WTC11 (cell line): ENCODE measurements at regions not wholly inside any gene's neighbourhood (a gene's known extent, or its start where the extent isn't known, plus 50 kb on each side); places are given as distances from the start of the nearest gene placed in this dataset.

Experiments
- EMX1 ChIP-seq: fragments of 250-450 bp; sonication (Bioruptor Pico); IDR thresholded peaks from 2 replicates; pipeline ENCODE4 v1.8.0; 2021; ENCODE audit warnings: mild to moderate bottlenecking
- FOXP4 ChIP-seq: sonication (generic); formaldehyde crosslinking; IDR thresholded peaks from 2 replicates; pipeline ENCODE4 v1.8.0; 2022; ENCODE audit warnings: mild to moderate bottlenecking, missing genetic modification reagents
- GABPB1 ChIP-seq: sonication (generic); formaldehyde crosslinking; IDR thresholded peaks from 2 replicates; pipeline ENCODE4 v1.8.1; 2023; ENCODE audit warnings: mild to moderate bottlenecking, missing genetic modification reagents
- IRF1 ChIP-seq: sonication (generic); formaldehyde crosslinking; IDR thresholded peaks from 2 replicates; pipeline ENCODE4 v1.8.0; 2023; ENCODE audit warnings: missing genetic modification reagents
- JUN ChIP-seq: sonication (generic); formaldehyde crosslinking; IDR thresholded peaks from 2 replicates; pipeline ENCODE4 v1.8.0; 2023; ENCODE audit warnings: mild to moderate bottlenecking, missing genetic modification reagents
- PRRX2 ChIP-seq: fragments of 250-450 bp; sonication (Bioruptor Pico); IDR thresholded peaks from 2 replicates; pipeline ENCODE4 v1.8.0; 2021; ENCODE audit warnings: mild to moderate bottlenecking
- ZNF121 ChIP-seq: sonication (generic); formaldehyde crosslinking; IDR thresholded peaks from 2 replicates; pipeline ENCODE4 v1.8.0; 2023; ENCODE audit warnings: missing genetic modification reagents
- TF ChIP-seq, protein P1 (sequence below): fragments of 200-600 bp; IDR thresholded peaks from 2 replicates; pipeline ENCODE4 v1.8.0; 2022; ENCODE audit warnings: antibody characterized with exemption

- TF ChIP-seq, protein P1, sequence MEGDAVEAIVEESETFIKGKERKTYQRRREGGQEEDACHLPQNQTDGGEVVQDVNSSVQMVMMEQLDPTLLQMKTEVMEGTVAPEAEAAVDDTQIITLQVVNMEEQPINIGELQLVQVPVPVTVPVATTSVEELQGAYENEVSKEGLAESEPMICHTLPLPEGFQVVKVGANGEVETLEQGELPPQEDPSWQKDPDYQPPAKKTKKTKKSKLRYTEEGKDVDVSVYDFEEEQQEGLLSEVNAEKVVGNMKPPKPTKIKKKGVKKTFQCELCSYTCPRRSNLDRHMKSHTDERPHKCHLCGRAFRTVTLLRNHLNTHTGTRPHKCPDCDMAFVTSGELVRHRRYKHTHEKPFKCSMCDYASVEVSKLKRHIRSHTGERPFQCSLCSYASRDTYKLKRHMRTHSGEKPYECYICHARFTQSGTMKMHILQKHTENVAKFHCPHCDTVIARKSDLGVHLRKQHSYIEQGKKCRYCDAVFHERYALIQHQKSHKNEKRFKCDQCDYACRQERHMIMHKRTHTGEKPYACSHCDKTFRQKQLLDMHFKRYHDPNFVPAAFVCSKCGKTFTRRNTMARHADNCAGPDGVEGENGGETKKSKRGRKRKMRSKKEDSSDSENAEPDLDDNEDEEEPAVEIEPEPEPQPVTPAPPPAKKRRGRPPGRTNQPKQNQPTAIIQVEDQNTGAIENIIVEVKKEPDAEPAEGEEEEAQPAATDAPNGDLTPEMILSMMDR, result no peak
- no peak for TF ChIP-seq JUN (CRISPR knock-in tag)
- TF ChIP-seq PRRX2 (CRISPR knock-in tag), result no peak
- no peak for TF ChIP-seq ZNF121
- TF ChIP-seq FOXP4 (CRISPR knock-in tag), result no peak
- TF ChIP-seq EMX1 (CRISPR knock-in tag), result no peak
- TF ChIP-seq GABPB1, result no peak
- no peak for TF ChIP-seq IRF1 (CRISPR knock-in tag)
These were observed 409.2 kb upstream of the RARB start for GRCh38 chr3:25018909-25019308.
